ENCODE measurements at regions not wholly inside any gene's neighbourhood (a gene's known extent, or its start where the extent isn't known, plus 50 kb on each side); places are given as distances from the start of the nearest gene placed in this dataset.

- intact Hi-C loops (cut with DNase I): no loop called here
- peaks cover 0 to 4% (median 0%) of the 10 kb centered on the region in 4 donors for H3K4me1 ChIP-seq
- no peak overlapping the region for H3K4me3 ChIP-seq
- WGBS: 84% methylated on average over 1 of the region's 1 CpG
- TF ChIP-seq, protein P1, sequence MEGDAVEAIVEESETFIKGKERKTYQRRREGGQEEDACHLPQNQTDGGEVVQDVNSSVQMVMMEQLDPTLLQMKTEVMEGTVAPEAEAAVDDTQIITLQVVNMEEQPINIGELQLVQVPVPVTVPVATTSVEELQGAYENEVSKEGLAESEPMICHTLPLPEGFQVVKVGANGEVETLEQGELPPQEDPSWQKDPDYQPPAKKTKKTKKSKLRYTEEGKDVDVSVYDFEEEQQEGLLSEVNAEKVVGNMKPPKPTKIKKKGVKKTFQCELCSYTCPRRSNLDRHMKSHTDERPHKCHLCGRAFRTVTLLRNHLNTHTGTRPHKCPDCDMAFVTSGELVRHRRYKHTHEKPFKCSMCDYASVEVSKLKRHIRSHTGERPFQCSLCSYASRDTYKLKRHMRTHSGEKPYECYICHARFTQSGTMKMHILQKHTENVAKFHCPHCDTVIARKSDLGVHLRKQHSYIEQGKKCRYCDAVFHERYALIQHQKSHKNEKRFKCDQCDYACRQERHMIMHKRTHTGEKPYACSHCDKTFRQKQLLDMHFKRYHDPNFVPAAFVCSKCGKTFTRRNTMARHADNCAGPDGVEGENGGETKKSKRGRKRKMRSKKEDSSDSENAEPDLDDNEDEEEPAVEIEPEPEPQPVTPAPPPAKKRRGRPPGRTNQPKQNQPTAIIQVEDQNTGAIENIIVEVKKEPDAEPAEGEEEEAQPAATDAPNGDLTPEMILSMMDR (IDR thresholded peaks at IDR 0.05): no peak
- TF ChIP-seq POLR2AphosphoS5 (IDR thresholded peaks at IDR 0.05) (no peak), EP300 (IDR thresholded peaks at IDR 0.05) (no peak), POLR2A (IDR thresholded peaks at IDR 0.05; ENCODE audit: low read depth) (no peak)
- no peak overlapping the region for H3K27ac ChIP-seq (replicated peaks in 1 of 4)
- DNase-seq (ENCODE audit: extremely low spot score): no peak
- H3K27me3 ChIP-seq: no peaks in the 10 kb centered on the region
- no peaks in the 10 kb centered on the region for H3K9me3 ChIP-seq
- no peaks in the 10 kb centered on the region for H3K36me3 ChIP-seq
Measured at GRCh38 chr5:30997681-30998080, 195.8 kb upstream of the CDH6 start.

- Histone ChIP-seq H3K27me3 (no peaks in the 10 kb centered on the region), H3K4me1 (peaks cover 0 to 14% (median 2%) of the 10 kb centered on the region in 4 donors), H3K4me3 (no peak overlapping the region), H3K27ac (replicated peaks in 1 of 4) (no peak overlapping the region), H3K9me3 (no peaks in the 10 kb centered on the region), H3K36me3 (no peaks in the 10 kb centered on the region)
- TF ChIP-seq POLR2A (IDR thresholded peaks at IDR 0.05; ENCODE audit: low read depth): no peak
- TF ChIP-seq, protein P1 (IDR thresholded peaks at IDR 0.05): no peak
- 90% methylated on average over 3 of the region's 3 CpGs for WGBS
- no peak for DNase-seq (ENCODE audit: extremely low spot score)
- intact Hi-C loops (cut with DNase I): no loop called here
Measured at GRCh38 chr5:30994902-30995301, 198.6 kb upstream of the CDH6 start.

DNA sequence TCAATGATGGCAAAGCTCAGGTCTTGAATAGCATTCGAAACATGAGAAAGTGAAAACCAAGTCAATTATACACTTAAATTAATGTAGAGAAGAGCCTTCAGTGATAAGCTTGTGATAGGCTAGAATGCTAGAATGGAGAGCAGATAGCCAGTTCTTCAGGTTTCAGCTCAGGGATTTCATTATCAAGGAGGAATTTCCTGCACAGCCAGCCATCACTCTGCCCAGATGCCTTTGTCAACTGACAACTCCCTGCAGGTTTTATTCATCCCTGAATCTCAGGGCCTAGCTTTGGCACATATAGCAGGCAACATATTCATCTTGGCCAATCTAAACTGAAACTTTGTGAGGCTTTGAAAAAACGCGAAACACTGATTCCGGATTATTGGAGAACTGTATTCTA is 199.3 kb upstream of the CDH6 start:
- TF ChIP-seq POLR2AphosphoS5 (IDR thresholded peaks at IDR 0.05): no peak
- TF ChIP-seq POLR2A (IDR thresholded peaks at IDR 0.05; ENCODE audit: low read depth): no peak
- TF ChIP-seq EP300 (IDR thresholded peaks at IDR 0.05): no peak
- TF ChIP-seq, protein P1 (IDR thresholded peaks at IDR 0.05): no peak
- Histone ChIP-seq H3K36me3 (no peaks in the 10 kb centered on the region), H3K27me3 (no peaks in the 10 kb centered on the region), H3K4me1 (peaks cover 0 to 14% (median 2%) of the 10 kb centered on the region in 4 donors), H3K4me3 (no peak overlapping the region), H3K27ac (replicated peaks in 1 of 4) (no peak overlapping the region), H3K9me3 (no peaks in the 10 kb centered on the region)
- no peak for DNase-seq (ENCODE audit: extremely low spot score)
- intact Hi-C loops (cut with DNase I): no loop called here
- WGBS: 90% methylated on average over 4 of the region's 4 CpGs

DNA sequence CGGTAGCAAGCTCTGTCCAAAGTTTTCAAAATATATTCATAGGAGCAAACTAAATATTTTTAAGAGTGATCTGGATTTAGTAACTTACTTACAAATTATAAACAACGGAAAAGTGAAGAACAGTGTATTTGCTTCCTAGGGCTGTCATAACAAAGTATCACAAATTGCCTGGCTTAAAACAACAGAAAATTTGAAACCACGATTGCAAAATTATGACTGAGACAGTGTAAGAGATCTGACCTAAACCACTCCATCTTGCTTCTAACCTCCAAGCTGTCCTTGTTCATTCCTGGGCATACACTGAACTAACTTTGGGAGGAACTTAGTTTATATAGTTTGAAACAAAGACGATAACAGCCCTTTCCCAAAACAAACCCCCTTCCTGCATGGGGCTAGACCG is 202.0 kb upstream of the CDH6 start:
- H3K27ac ChIP-seq (replicated peaks in 1 of 4): no peak overlapping the region

DNA sequence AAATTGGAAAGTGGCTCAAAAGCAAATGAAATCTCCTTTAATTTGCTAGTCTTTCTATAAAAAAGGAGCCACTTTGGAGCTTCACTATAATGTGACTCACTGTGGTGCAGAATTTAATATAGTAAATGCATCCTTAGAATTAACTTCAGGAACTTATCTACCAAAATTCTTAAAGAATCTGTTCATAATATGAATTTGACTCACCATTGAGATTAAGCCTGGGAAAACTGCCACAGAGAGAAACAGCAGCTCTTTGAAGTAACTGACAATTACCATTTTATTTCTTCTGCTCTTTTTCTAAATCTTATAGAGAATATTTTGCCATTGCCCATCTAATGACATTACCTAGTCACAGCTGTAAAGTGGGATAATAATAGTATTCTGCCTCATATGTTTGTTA is 211.9 kb upstream of the CDH6 start:
- H3K4me3 ChIP-seq: no peak overlapping the region
- no peaks in the 10 kb centered on the region for H3K9me3 ChIP-seq
- H3K27me3 ChIP-seq: no peaks in the 10 kb centered on the region
- intact Hi-C loops (cut with DNase I): no loop called here
- no peak overlapping the region for H3K27ac ChIP-seq (replicated peaks in 1 of 4)
- DNase-seq (ENCODE audit: extremely low spot score): no peak
- TF ChIP-seq EP300 (IDR thresholded peaks at IDR 0.05): no peak
- no peak for TF ChIP-seq POLR2AphosphoS5 (IDR thresholded peaks at IDR 0.05)
- TF ChIP-seq, protein P1 (IDR thresholded peaks at IDR 0.05): no peak
- TF ChIP-seq POLR2A (IDR thresholded peaks at IDR 0.05; ENCODE audit: low read depth): no peak
- H3K4me1 ChIP-seq: no peaks in the 10 kb centered on the region
- H3K36me3 ChIP-seq: no peaks in the 10 kb centered on the region

More for the DNA sequence above, 202.0 kb upstream of the CDH6 start:
- Histone ChIP-seq H3K4me3 (no peak overlapping the region), H3K9me3 (no peaks in the 10 kb centered on the region), H3K36me3 (no peaks in the 10 kb centered on the region), H3K27me3 (no peaks in the 10 kb centered on the region), H3K4me1 (peaks cover 0 to 10% (median 2%) of the 10 kb centered on the region in 4 donors)
- WGBS: 37% methylated on average over 5 of the region's 5 CpGs
- no peak for TF ChIP-seq POLR2AphosphoS5 (IDR thresholded peaks at IDR 0.05)
- no peak for TF ChIP-seq POLR2A (IDR thresholded peaks at IDR 0.05; ENCODE audit: low read depth)
- TF ChIP-seq, protein P1 (IDR thresholded peaks at IDR 0.05): no peak
- TF ChIP-seq EP300 (IDR thresholded peaks at IDR 0.05): no peak
- no peak for DNase-seq (ENCODE audit: extremely low spot score)
- intact Hi-C loops (cut with DNase I): no loop called here
